HepG2 (cell line): ENCODE measurements at regions not wholly inside any gene's neighbourhood (a gene's known extent, or its start where the extent isn't known, plus 50 kb on each side); places are given as distances from the start of the nearest gene placed in this dataset.
"Not testable (repeated sequence)": the region's sequence is repeated elsewhere in the genome, so short reads cannot be mapped to it uniquely, and the experiment has no call there.

Source experiments
- ATAC-seq: fragments of 200-7000 bp; cut with Tn5 transposase; 3 replicates; pipeline ENCODE4 v1.9.1; 2020; ENCODE audit warnings: mild to moderate bottlenecking, moderate library complexity
- BruUV-seq: library from RNA; stranded (reverse); fragments of 400-500 nt; replicated peaks from 2 replicates; lab custom pipeline; 2021; lab: Mats Ljungman, UMichigan
- CTCF ChIA-PET: fragments of 300-600 bp; formaldehyde crosslinking; extraction: SDS; loops from one replicate; lab custom pipeline; 2021; ENCODE audit warnings: low total read pairs, inconsistent platforms, low intra/inter-chr PET ratio; lab: Yijun Ruan, JAX
- POLR2A ChIA-PET: fragments of 350-600 bp; sonication (Branson Sonifier 250); formaldehyde crosslinking; loops from one replicate; lab custom pipeline; 2020; ENCODE audit warnings: antibody characterized with exemption, inconsistent platforms; lab: Yijun Ruan, JAX
- DNase-seq: peaks from one replicate; pipeline ENCODE4 v3.0.0-alpha.2; 2015; ENCODE audit warnings: low spot score
- FAIRE-seq: peaks from 3 replicates; lab custom pipeline; 2011; peaks lifted over from hg19 to GRCh38; lab: Jason Lieb, UNC
- H2AFZ ChIP-seq: one replicate; pipeline ENCODE4 v1.6.1; 2011; ENCODE audit warnings: low read length, inconsistent platforms
- H3K27ac ChIP-seq: fragments of 300-600 bp; 3 replicates; pipeline ENCODE4 v1.8.0; 2011; ENCODE audit warnings: mixed run types, mild to moderate bottlenecking, mixed read lengths, low read length, inconsistent platforms; ENCODE audit not compliant: insufficient read depth; ENCODE audit errors: extremely low read length
- H3K27me3 ChIP-seq, 2 experiments: fragments of 200-600 bp in 1 of 2; 2 replicates in 1 of 2; 3 replicates in 1 of 2; pipeline versions ENCODE4 v1.6.0 to v1.8.0; 2011; ENCODE audit warnings: low read length in 2 of 2, mild to moderate bottlenecking in 2 of 2, moderate library complexity in 2 of 2, inconsistent platforms in 1 of 2; ENCODE audit not compliant: insufficient read depth in 2 of 2, control insufficient read depth in 1 of 2
- H3K36me3 ChIP-seq, 2 experiments: fragments of 200-600 bp in 1 of 2; replicated peaks in 1 of 2; 2 replicates in 1 of 2; 3 replicates in 1 of 2; pipeline versions ENCODE4 v1.5.1 to v1.8.0; 2011; ENCODE audit warnings: low read length in 2 of 2, inconsistent platforms in 1 of 2; ENCODE audit not compliant: insufficient read depth in 2 of 2, control insufficient read depth in 1 of 2
- H3K4me1 ChIP-seq: 2 replicates; pipeline ENCODE4 v1.5.1; 2012; ENCODE audit warnings: low read length, inconsistent platforms; ENCODE audit not compliant: insufficient read depth
- H3K4me2 ChIP-seq: 2 replicates; pipeline ENCODE4 v1.6.0; 2011; ENCODE audit warnings: low read depth, low read length, inconsistent platforms
- H3K4me3 ChIP-seq, 3 experiments: fragments of 200-600 bp in 1 of 3; sonication (generic), shearing (Covaris generic) in 1 of 3; replicated peaks in 1 of 3; 2 replicates each; pipeline ENCODE4 v1.5.1; 2011 to 2016; ENCODE audit warnings: low read length in 3 of 3, inconsistent platforms in 2 of 3, low read depth in 2 of 3, mild to moderate bottlenecking in 2 of 3, control low read depth in 1 of 3, mixed read lengths in 1 of 3; ENCODE audit not compliant: insufficient read depth in 1 of 3
- H3K79me2 ChIP-seq: one replicate; pipeline ENCODE4 v1.6.1; 2011; ENCODE audit warnings: low read length, inconsistent platforms; ENCODE audit not compliant: insufficient read depth
- H3K9ac ChIP-seq: 2 replicates; pipeline ENCODE4 v1.6.0; 2011; ENCODE audit warnings: mild to moderate bottlenecking, low read depth, low read length, inconsistent platforms; ENCODE audit not compliant: insufficient read depth
- H3K9me3 ChIP-seq: 2 replicates; pipeline ENCODE4 v1.5.1; 2012; ENCODE audit warnings: mild to moderate bottlenecking, low read length
- H4K20me1 ChIP-seq: 2 replicates; pipeline ENCODE4 v1.6.0; 2011; ENCODE audit warnings: inconsistent platforms, mild to moderate bottlenecking, low read length, moderate library complexity; ENCODE audit not compliant: insufficient read depth
- CREM ChIP-seq, 2 experiments: sonication (generic) in 1 of 2; formaldehyde crosslinking in 1 of 2; IDR thresholded peaks; 2 replicates each; pipeline versions ENCODE4 v1.4.0 to v1.6.1; 2016 to 2020; ENCODE audit warnings: antibody characterized with exemption in 1 of 2, mild to moderate bottlenecking in 1 of 2, missing genetic modification reagents in 1 of 2
- GABPB1 ChIP-seq: IDR thresholded peaks from 2 replicates; pipeline ENCODE4 v1.6.1; 2016; ENCODE audit warnings: mild to moderate bottlenecking, missing genetic modification reagents, moderate library complexity, missing compliant biosample characterization
- GATAD1 ChIP-seq: IDR thresholded peaks from 2 replicates; pipeline ENCODE4 v1.6.1; 2016; ENCODE audit warnings: missing genetic modification reagents, missing compliant biosample characterization
- GMEB2 ChIP-seq: IDR thresholded peaks from 2 replicates; pipeline ENCODE4 v1.6.1; 2016; ENCODE audit warnings: missing biosample characterization, missing genetic modification reagents, low read depth
- HOXA3 ChIP-seq: sonication (generic); formaldehyde crosslinking; IDR thresholded peaks from 2 replicates; pipeline ENCODE4 v1.5.0; 2020; ENCODE audit warnings: missing genetic modification reagents
- NFYB ChIP-seq: sonication (generic); formaldehyde crosslinking; IDR thresholded peaks from 2 replicates; pipeline ENCODE4 v1.4.0; 2020; ENCODE audit warnings: missing genetic modification reagents
- SAP130 ChIP-seq: IDR thresholded peaks from 2 replicates; pipeline ENCODE4 v1.6.1; 2016; ENCODE audit warnings: low read depth
- SP1 ChIP-seq, 2 experiments: fragments of 450-650 bp in 1 of 2; sonication (generic) in 1 of 2; formaldehyde crosslinking in 1 of 2; IDR thresholded peaks; 2 replicates each; pipeline versions ENCODE4 v1.4.0 to v1.6.1; 2016 to 2020; ENCODE audit warnings: missing genetic modification reagents in 1 of 2
- THAP11 ChIP-seq: IDR thresholded peaks from 2 replicates; pipeline ENCODE4 v1.6.1; 2016; ENCODE audit warnings: missing biosample characterization, missing genetic modification reagents
- ZFY ChIP-seq: sonication (generic); formaldehyde crosslinking; IDR thresholded peaks from 2 replicates; pipeline ENCODE4 v1.4.0; 2020; ENCODE audit warnings: missing genetic modification reagents
- ZNF777 ChIP-seq: sonication (generic); formaldehyde crosslinking; IDR thresholded peaks from 2 replicates; pipeline ENCODE4 v1.4.0; 2020; ENCODE audit warnings: missing genetic modification reagents
- WGBS: methylation state at CpG from one replicate; pipeline ENCODE4 v1.1.6; 2017; ENCODE audit warnings: low lambda C conversion rate; 5-methylcytosine and 5-hydroxymethylcytosine counted together
- in situ Hi-C: cut with HindIII; loops from 2 replicates; pipeline ENCODE4 v1.10.0; 2017; ENCODE audit warnings: low pct_unique_long_range_greater_than_20kb; ENCODE audit not compliant: extremely low pct_ligation_motif_present
- intact Hi-C: fragments of 100-400 bp; cut with micrococcal nuclease; formaldehyde crosslinking; loops from one replicate; pipeline ENCODE4 v1.10.0; 2022; ENCODE audit not compliant: unreplicated experiment

DNA sequence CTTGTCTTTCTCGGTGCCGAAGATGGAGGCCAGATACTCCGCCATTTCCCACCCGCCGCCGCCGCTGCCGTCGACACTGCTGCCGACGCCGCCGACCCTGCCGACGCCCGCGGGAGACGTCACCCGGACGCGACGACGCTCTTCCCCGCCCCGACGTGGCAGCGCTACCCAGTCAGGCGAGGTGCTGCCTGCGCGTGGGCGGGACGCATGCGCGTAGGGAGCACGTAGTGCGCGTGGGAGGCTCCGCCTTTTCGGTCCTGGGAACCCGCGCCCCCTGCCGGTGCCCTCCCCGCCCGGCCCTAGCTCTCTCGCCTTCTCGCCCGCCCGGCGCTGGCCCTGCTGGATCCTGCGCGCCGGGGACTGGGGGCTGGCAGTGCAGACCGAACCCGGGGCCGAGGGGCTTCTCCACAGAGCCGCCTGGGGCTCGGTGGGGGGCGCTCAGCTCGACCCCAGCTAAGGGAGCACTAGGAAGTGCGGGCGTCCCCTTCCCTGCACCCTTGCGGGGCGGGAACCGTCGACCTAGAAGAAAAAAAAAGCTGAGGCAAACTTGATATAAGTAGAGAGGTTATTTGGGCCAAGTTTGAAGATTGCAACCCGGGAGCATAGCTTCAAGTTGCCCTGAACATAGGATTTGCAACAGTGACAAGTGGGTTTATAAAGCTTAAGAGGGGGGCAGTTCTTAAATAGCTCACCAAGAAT is 4022.1 kb upstream of the TPTE start:
- POLR2A ChIA-PET = not testable (repeated sequence)

DNA sequence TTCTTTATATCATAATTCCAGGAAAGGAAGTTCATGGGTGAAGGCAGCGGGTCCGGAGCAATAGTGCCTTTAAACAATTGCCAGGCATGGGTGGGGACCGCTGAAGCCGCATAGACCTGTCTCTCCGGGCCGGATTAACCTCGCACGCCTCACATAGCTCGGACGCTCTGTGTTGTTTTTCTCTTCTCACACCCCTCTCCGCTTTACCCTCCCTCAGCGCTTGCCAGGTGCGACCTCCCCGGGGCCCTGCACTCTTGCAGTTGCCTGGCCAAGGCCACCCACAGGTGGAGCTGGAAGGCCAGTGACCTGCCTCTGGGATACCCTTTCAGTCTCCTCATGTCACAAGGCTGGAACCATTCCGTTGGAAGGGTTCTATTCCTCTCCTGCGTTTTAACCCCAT is 4021.5 kb upstream of the TPTE start:
- H3K36me3 ChIP-seq, in situ Hi-C loops, H3K79me2 ChIP-seq, H2AFZ ChIP-seq, BruUV-seq, CTCF ChIA-PET, H3K4me1 ChIP-seq, H3K4me2 ChIP-seq, H3K9me3 ChIP-seq, H3K4me3 ChIP-seq, H3K27me3 ChIP-seq, intact Hi-C loops, H3K27ac ChIP-seq, H3K9ac ChIP-seq, FAIRE-seq, H4K20me1 ChIP-seq, POLR2A ChIA-PET, DNase-seq: not testable (repeated sequence)
- ATAC-seq = peak; percentile 90
- WGBS = no CpG with 5 or more reads among the region's 16 CpGs

More for the DNA sequence above, 4022.1 kb upstream of the TPTE start:
- H3K36me3 ChIP-seq; CTCF ChIA-PET; H3K9me3 ChIP-seq; H3K4me1 ChIP-seq; H3K4me3 ChIP-seq; DNase-seq; TF ChIP-seq SP1, CREM (IDR thresholded peaks at IDR 0.05): not testable (repeated sequence)
- peak; percentile 90 for ATAC-seq
- no CpG with 5 or more reads among the region's 66 CpGs for WGBS
- TF ChIP-seq THAP11 (peak; percentile 60), ZFY (CRISPR knock-in tag) (peak; percentile 15; the same call in 1 of the 2 replicates), GABPB1 (CRISPR knock-in tag) (peak; percentile 54; the same call in 1 of the 2 replicates), ZNF777 (CRISPR knock-in tag) (peak; percentile 38; the same call in 1 of the 2 replicates), GMEB2 (CRISPR knock-in tag) (peak; percentile 73; the same call in 1 of the 2 replicates), SP1 (CRISPR knock-in tag; IDR thresholded peaks at IDR 0.05) (peak; percentile 63; the same call in 1 of the 2 replicates), NFYB (0 out of 2 replicates have a peak, but pooled peaks have one; percentile 24), GATAD1 (CRISPR knock-in tag) (peak; percentile 82), SAP130 (peak; percentile 33; the same call in 1 of the 2 replicates), HOXA3 (peak; percentile 69; the same call in 1 of the 2 replicates), CREM (CRISPR knock-in tag; IDR thresholded peaks at IDR 0.05) (0 out of 2 replicates have a peak, but pooled peaks have one; percentile 20)
- TF ChIP-seq, all 625 proteins: peak for 11; not testable (repeated sequence) for 614
- in situ Hi-C loops, H2AFZ ChIP-seq, H3K27ac ChIP-seq, H3K27me3 ChIP-seq, H4K20me1 ChIP-seq, H3K79me2 ChIP-seq, FAIRE-seq, intact Hi-C loops, BruUV-seq, H3K9ac ChIP-seq, H3K4me2 ChIP-seq: not testable (repeated sequence)

DNA sequence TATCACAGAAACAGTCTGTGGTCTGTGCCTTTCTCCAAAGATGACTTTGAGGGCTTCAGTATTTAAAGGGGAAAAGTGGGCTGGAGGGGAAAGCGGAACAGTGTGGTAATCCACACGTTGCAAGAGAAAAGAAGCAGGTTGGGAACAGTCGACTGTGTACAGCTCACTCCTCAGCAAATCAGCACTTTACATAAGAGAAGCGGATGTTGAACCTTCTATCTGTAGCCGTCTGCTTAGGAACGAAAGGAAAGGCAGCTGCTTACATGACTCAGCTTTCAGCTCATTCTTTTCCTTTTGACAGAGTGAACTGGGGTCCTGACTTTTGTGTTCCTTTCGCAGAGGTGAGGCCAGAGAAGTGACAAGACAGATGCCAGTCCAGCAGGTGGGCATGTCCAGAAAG is 4020.7 kb upstream of the TPTE start:
- H3K36me3 ChIP-seq, H3K4me3 ChIP-seq, H3K79me2 ChIP-seq, H3K9me3 ChIP-seq, in situ Hi-C loops, DNase-seq, H4K20me1 ChIP-seq, H3K4me2 ChIP-seq, H3K27ac ChIP-seq, FAIRE-seq, BruUV-seq, H3K9ac ChIP-seq, POLR2A ChIA-PET, H3K4me1 ChIP-seq, H3K27me3 ChIP-seq, CTCF ChIA-PET, intact Hi-C loops, H2AFZ ChIP-seq: not testable (repeated sequence)
- ATAC-seq = peak; percentile 61
- WGBS = no CpG with 5 or more reads among the region's 7 CpGs
